Activated naive CD4-positive, alpha-beta T cell treated with anti-CD3 and anti-CD28 coated beads, Interleukin-2, amount 50 U/mL, for 24 hours (primary cell): ENCODE measurements at regions not wholly inside any gene's neighbourhood (a gene's known extent, or its start where the extent isn't known, plus 50 kb on each side); places are given as distances from the start of the nearest gene placed in this dataset.
"Not testable (repeated sequence)": the region's sequence is repeated elsewhere in the genome, so short reads cannot be mapped to it uniquely, and the experiment has no call there.

Experiments used
- H3K27ac Mint-ChIP-seq: one replicate; pipeline ENCODE4 v1.8.0; 2021; ENCODE audit warnings: mild to moderate bottlenecking, mixed read lengths
- H3K27me3 Mint-ChIP-seq: one replicate; pipeline ENCODE4 v1.8.0; 2021; ENCODE audit warnings: mixed read lengths
- H3K36me3 Mint-ChIP-seq: one replicate; pipeline ENCODE4 v1.8.0; 2021; ENCODE audit warnings: mixed read lengths
- H3K4me1 Mint-ChIP-seq: one replicate; pipeline ENCODE4 v1.8.0; 2021; ENCODE audit warnings: mixed read lengths
- H3K4me3 Mint-ChIP-seq: one replicate; pipeline ENCODE4 v1.8.0; 2021; ENCODE audit warnings: mild to moderate bottlenecking, mixed read lengths
- H3K9me3 Mint-ChIP-seq: one replicate; pipeline ENCODE4 v1.8.0; 2021; ENCODE audit warnings: mixed read lengths

GRCh38 chr12:84464616-84465015 is 448.0 kb downstream of the SLC6A15 start:
- Mint-ChIP-seq H3K36me3 (no peaks in the 10 kb centered on the region), H3K27me3 (no peaks in the 10 kb centered on the region), H3K27ac (no peak overlapping the region), H3K4me1 (no peaks in the 10 kb centered on the region), H3K4me3 (no peak overlapping the region), H3K9me3 (no peaks in the 10 kb centered on the region)

GRCh38 chr12:84463741-84464495 is 448.7 kb downstream of the SLC6A15 start:
- no peaks in the 10 kb centered on the region for H3K9me3 Mint-ChIP-seq
- no peak overlapping the region for H3K4me3 Mint-ChIP-seq
- H3K27ac Mint-ChIP-seq: no peak overlapping the region
- no peaks in the 10 kb centered on the region for H3K36me3 Mint-ChIP-seq
- no peaks in the 10 kb centered on the region for H3K27me3 Mint-ChIP-seq
- no peaks in the 10 kb centered on the region for H3K4me1 Mint-ChIP-seq

GRCh38 chr12:84455598-84455997 is 457.0 kb downstream of the SLC6A15 start:
- H3K36me3 Mint-ChIP-seq: no peaks in the 10 kb centered on the region
- no peaks in the 10 kb centered on the region for H3K9me3 Mint-ChIP-seq
- H3K4me3 Mint-ChIP-seq: no peak overlapping the region
- H3K4me1 Mint-ChIP-seq: no peaks in the 10 kb centered on the region
- H3K27me3 Mint-ChIP-seq: no peaks in the 10 kb centered on the region
- no peak overlapping the region for H3K27ac Mint-ChIP-seq

- H3K9me3 Mint-ChIP-seq, H3K4me3 Mint-ChIP-seq, H3K27me3 Mint-ChIP-seq, H3K27ac Mint-ChIP-seq, H3K4me1 Mint-ChIP-seq, H3K36me3 Mint-ChIP-seq: not testable (repeated sequence)
These were observed 466.1 kb downstream of the SLC6A15 start for GRCh38 chr12:84446478-84446877.

DNA sequence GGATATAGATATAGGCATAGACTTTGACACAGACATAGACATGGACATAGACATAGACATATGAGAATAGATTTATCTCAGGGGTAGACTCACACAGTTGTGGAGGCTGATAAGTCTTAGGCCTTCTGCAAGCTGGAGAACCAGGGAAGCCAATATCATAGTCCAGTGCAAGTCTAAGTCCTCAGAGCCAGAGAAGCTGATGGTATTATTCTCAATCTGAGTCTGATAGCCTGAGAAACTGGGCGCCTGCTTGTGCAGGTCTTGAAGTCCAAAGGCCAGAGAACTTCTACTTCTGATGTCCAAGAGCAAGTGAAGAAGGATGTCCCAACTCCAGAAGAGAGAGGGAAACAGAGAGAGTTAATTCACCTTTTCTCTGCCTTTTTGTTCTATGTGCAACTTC is 476.5 kb downstream of the SLC6A15 start:
- Mint-ChIP-seq H3K4me3 (no peak overlapping the region), H3K9me3 (no peaks in the 10 kb centered on the region), H3K36me3 (no peaks in the 10 kb centered on the region), H3K4me1 (no peaks in the 10 kb centered on the region), H3K27me3 (no peaks in the 10 kb centered on the region), H3K27ac (no peak overlapping the region)

- H3K9me3 Mint-ChIP-seq: no peaks in the 10 kb centered on the region
- H3K27me3 Mint-ChIP-seq: no peaks in the 10 kb centered on the region
- no peak overlapping the region for H3K27ac Mint-ChIP-seq
- H3K4me3 Mint-ChIP-seq: no peak overlapping the region
- H3K4me1 Mint-ChIP-seq: no peaks in the 10 kb centered on the region
- H3K36me3 Mint-ChIP-seq: no peaks in the 10 kb centered on the region
These were observed 476.9 kb downstream of the SLC6A15 start for GRCh38 chr12:84435682-84436081.

DNA sequence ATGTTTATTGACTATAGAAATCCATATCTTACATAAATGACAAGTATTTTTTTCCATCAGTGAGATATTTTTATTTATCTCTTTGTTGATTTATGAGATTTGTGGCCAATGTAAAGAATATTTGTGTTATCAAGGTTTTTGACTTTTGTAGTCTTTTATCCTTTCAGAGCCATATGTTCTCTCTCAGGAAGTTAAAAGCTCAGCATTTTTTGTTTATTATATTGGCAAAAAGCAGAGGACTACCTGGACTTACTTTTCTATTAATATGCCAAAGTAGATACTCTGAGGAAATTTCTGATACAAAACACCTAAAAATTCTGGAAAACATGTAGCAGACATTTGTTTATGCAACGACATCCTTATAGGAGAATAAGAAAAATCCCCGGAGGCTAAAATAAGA is 490.3 kb downstream of the SLC6A15 start:
- Mint-ChIP-seq H3K36me3 (no peaks in the 10 kb centered on the region), H3K4me1 (no peaks in the 10 kb centered on the region), H3K4me3 (no peak overlapping the region), H3K27me3 (no peaks in the 10 kb centered on the region), H3K9me3 (no peaks in the 10 kb centered on the region), H3K27ac (no peak overlapping the region)

- Mint-ChIP-seq H3K27me3 (no peaks in the 10 kb centered on the region), H3K9me3 (no peaks in the 10 kb centered on the region), H3K27ac (no peak overlapping the region), H3K4me3 (no peak overlapping the region), H3K4me1 (no peaks in the 10 kb centered on the region), H3K36me3 (no peaks in the 10 kb centered on the region)
These were observed 491.5 kb downstream of the SLC6A15 start for GRCh38 chr12:84421103-84421502.

GRCh38 chr12:84416626-84417025 is 496.0 kb downstream of the SLC6A15 start:
- H3K4me1 Mint-ChIP-seq: no peaks in the 10 kb centered on the region
- H3K9me3 Mint-ChIP-seq: no peaks in the 10 kb centered on the region
- H3K36me3 Mint-ChIP-seq: no peaks in the 10 kb centered on the region
- H3K27ac Mint-ChIP-seq: no peak overlapping the region
- no peaks in the 10 kb centered on the region for H3K27me3 Mint-ChIP-seq
- H3K4me3 Mint-ChIP-seq: no peak overlapping the region

DNA sequence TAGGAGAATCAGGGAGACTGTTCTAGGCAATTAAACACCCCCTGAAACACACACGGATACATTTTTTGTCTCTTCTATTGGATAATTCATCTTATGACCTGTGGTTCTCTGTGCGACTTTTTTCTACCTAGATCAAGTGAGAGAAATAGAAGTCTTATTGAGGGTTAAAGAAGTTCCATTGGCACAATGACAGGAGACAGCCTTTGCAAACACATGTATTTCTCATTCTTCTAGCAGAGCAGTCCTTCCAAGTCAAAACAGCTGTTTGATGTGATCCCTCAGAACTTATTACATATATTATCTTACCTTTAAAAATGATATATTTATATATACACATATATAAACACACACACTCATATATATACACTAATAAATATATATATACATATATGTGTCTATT is 496.7 kb downstream of the SLC6A15 start:
- Mint-ChIP-seq H3K27ac (no peak overlapping the region), H3K4me3 (no peak overlapping the region), H3K4me1 (no peaks in the 10 kb centered on the region), H3K36me3 (no peaks in the 10 kb centered on the region), H3K27me3 (no peaks in the 10 kb centered on the region), H3K9me3 (no peaks in the 10 kb centered on the region)

DNA sequence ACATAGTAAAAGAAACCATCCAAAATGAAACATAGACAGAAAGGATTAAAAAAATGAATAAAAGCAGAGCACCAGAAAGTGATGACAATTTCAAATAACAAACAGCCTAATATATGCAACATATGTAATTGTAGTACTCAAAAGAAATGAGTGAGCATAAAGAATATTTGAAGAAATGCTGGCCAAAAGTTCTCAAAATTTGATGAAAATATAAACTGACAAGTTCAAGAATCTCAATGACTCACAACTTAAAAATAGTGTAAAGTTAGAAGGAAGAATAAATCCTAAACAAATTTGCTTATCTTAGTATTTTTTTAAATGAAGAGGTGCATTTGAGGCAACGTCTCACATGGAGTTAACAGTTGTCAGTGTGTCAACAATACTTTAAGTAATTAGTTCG is 498.9 kb downstream of the SLC6A15 start:
- Mint-ChIP-seq H3K9me3 (no peaks in the 10 kb centered on the region), H3K27ac (no peak overlapping the region), H3K36me3 (no peaks in the 10 kb centered on the region), H3K4me3 (no peak overlapping the region), H3K4me1 (no peaks in the 10 kb centered on the region), H3K27me3 (no peaks in the 10 kb centered on the region)

- Mint-ChIP-seq H3K36me3 (no peaks in the 10 kb centered on the region), H3K27me3 (no peaks in the 10 kb centered on the region), H3K9me3 (no peaks in the 10 kb centered on the region)
These were observed 500.4 kb downstream of the SLC6A15 start for GRCh38 chr12:84412226-84412625.

GRCh38 chr12:84411031-84411430 is 501.6 kb downstream of the SLC6A15 start:
- Mint-ChIP-seq H3K27ac (no peak overlapping the region), H3K9me3 (no peaks in the 10 kb centered on the region), H3K4me1 (no peaks in the 10 kb centered on the region), H3K36me3 (no peaks in the 10 kb centered on the region), H3K4me3 (no peak overlapping the region), H3K27me3 (no peaks in the 10 kb centered on the region)

More at GRCh38 chr12:84412226-84412625, 500.4 kb downstream of the SLC6A15 start:
- Mint-ChIP-seq H3K27ac (no peak overlapping the region), H3K4me3 (no peak overlapping the region), H3K4me1 (no peaks in the 10 kb centered on the region)

- Mint-ChIP-seq H3K27ac (no peak overlapping the region), H3K36me3 (no peaks in the 10 kb centered on the region), H3K9me3 (no peaks in the 10 kb centered on the region), H3K27me3 (no peaks in the 10 kb centered on the region), H3K4me3 (no peak overlapping the region), H3K4me1 (no peaks in the 10 kb centered on the region)
These were observed 503.7 kb downstream of the SLC6A15 start for GRCh38 chr12:84408936-84409335.

DNA sequence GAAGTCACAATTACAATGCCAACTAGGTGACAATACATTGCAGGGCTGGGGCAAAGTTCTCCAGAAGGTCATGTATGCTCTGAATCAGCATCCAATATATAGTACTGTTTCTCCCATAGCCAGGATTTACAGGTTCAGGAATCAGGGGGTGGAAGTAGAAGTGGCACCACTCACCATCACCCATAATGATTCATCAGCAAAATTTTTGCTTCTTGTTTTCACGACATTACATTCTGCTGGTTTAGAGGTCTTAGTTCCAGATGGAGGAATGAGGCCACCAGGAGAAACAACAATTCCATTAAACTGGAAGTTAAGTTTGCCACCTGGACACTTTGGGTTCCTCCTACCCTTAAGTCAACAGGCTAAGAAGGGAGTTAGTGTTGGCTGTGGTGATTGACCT is 505.9 kb downstream of the SLC6A15 start:
- H3K4me3 Mint-ChIP-seq, H3K27me3 Mint-ChIP-seq, H3K4me1 Mint-ChIP-seq, H3K9me3 Mint-ChIP-seq, H3K36me3 Mint-ChIP-seq, H3K27ac Mint-ChIP-seq: not testable (repeated sequence)

- H3K27ac Mint-ChIP-seq: no peak overlapping the region
- H3K9me3 Mint-ChIP-seq: no peaks in the 10 kb centered on the region
- H3K27me3 Mint-ChIP-seq: no peaks in the 10 kb centered on the region
- H3K4me3 Mint-ChIP-seq: no peak overlapping the region
- H3K4me1 Mint-ChIP-seq: no peaks in the 10 kb centered on the region
- H3K36me3 Mint-ChIP-seq: no peaks in the 10 kb centered on the region
These were observed 514.8 kb downstream of the SLC6A15 start for GRCh38 chr12:84397846-84398245.

DNA sequence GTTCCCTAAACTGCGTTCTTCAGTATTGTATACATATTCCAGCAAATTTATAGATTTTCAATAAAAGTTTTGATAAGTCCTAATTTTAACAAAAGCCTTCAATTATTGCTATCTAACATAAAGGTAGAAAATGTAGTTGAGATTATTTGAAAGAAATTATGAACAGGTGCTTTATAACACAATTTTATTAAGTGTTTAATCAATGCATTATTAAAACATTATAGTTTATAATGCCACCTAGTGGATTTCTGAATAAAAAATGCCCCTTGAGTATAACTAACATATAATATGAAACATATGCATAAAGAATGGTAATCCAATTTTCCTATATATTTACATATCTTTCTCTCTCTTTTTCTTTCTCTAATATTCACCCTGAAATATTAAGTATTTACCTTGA is 515.3 kb downstream of the SLC6A15 start:
- Mint-ChIP-seq H3K36me3 (no peaks in the 10 kb centered on the region), H3K27me3 (no peaks in the 10 kb centered on the region), H3K4me3 (no peak overlapping the region), H3K27ac (no peak overlapping the region), H3K9me3 (no peaks in the 10 kb centered on the region), H3K4me1 (no peaks in the 10 kb centered on the region)
